ENCODE measurements at regions not wholly inside any gene's neighbourhood (a gene's known extent, or its start where the extent isn't known, plus 50 kb on each side); places are given as distances from the start of the nearest gene placed in this dataset.

- TF ChIP-seq CTCF (IDR thresholded peaks at IDR 0.05; ENCODE audit: low read depth, low read length), result no peak
- DNase-seq (ENCODE audit: extremely low read depth, low read depth), result no peak
These were observed 222.7 kb downstream of the CYRIA start for GRCh38 chr2:16442971-16443370.

GRCh38 chr2:16441431-16441830 lies 224.2 kb downstream of the CYRIA start:
- DNase-seq (ENCODE audit: extremely low read depth, low read depth), result no peak

GRCh38 chr2:16440898-16441297 lies 224.7 kb downstream of the CYRIA start:
- no peak for DNase-seq (ENCODE audit: extremely low read depth, low read depth)
- TF ChIP-seq CTCF (IDR thresholded peaks at IDR 0.05; ENCODE audit: low read depth, low read length), result no peak

More at GRCh38 chr2:16441431-16441830, 224.2 kb downstream of the CYRIA start:
- no peak for TF ChIP-seq CTCF (IDR thresholded peaks at IDR 0.05; ENCODE audit: low read depth, low read length)

GRCh38 chr2:16438613-16439321 lies 226.9 kb downstream of the CYRIA start:
- no peak for DNase-seq (ENCODE audit: extremely low read depth, low read depth)
- no peak for TF ChIP-seq CTCF (IDR thresholded peaks at IDR 0.05; ENCODE audit: low read depth, low read length)

- TF ChIP-seq CTCF (IDR thresholded peaks at IDR 0.05; ENCODE audit: low read depth, low read length), result no peak
These were observed 228.4 kb downstream of the CYRIA start for GRCh38 chr2:16437189-16437588.

GRCh38 chr2:16434393-16434792 lies 231.2 kb downstream of the CYRIA start:
- no peak for TF ChIP-seq CTCF (IDR thresholded peaks at IDR 0.05; ENCODE audit: low read depth, low read length)
- no peak for DNase-seq (ENCODE audit: extremely low read depth, low read depth)

More at GRCh38 chr2:16437189-16437588, 228.4 kb downstream of the CYRIA start:
- no peak for DNase-seq (ENCODE audit: extremely low read depth, low read depth)

- no peak for DNase-seq (ENCODE audit: extremely low read depth, low read depth)
These were observed 234.8 kb downstream of the CYRIA start for GRCh38 chr2:16430846-16431245.

More at GRCh38 chr2:16430846-16431245, 234.8 kb downstream of the CYRIA start:
- no peak for TF ChIP-seq CTCF (IDR thresholded peaks at IDR 0.05; ENCODE audit: low read depth, low read length)
